Ishikawa (cell line): ENCODE measurements at regions not wholly inside any gene's neighbourhood (a gene's known extent, or its start where the extent isn't known, plus 50 kb on each side); places are given as distances from the start of the nearest gene placed in this dataset.

Experiments used
- CEBPB ChIP-seq: IDR thresholded peaks from 2 replicates; pipeline ENCODE4 v1.6.1; 2012
- CREB1 ChIP-seq: IDR thresholded peaks from 2 replicates; pipeline ENCODE4 v1.6.1; 2012; ENCODE audit warnings: low read depth
- EP300 ChIP-seq: IDR thresholded peaks from 2 replicates; pipeline ENCODE4 v1.6.1; 2012; ENCODE audit warnings: borderline replicate concordance
- FOXM1 ChIP-seq: IDR thresholded peaks from 2 replicates; pipeline ENCODE4 v1.6.1; 2012; ENCODE audit warnings: low read depth, borderline replicate concordance
- MAX ChIP-seq: IDR thresholded peaks from 2 replicates; pipeline ENCODE4 v1.6.1; 2012
- RAD21 ChIP-seq: IDR thresholded peaks from 2 replicates; pipeline ENCODE4 v1.6.1; 2012; ENCODE audit warnings: low read depth
- REST ChIP-seq: IDR thresholded peaks from 2 replicates; pipeline ENCODE4 v1.6.1; 2012; ENCODE audit warnings: low read depth, mild to moderate bottlenecking
- TAF1 ChIP-seq: IDR thresholded peaks from 2 replicates; pipeline ENCODE4 v1.6.1; 2012; ENCODE audit warnings: low read depth, mild to moderate bottlenecking
- TCF12 ChIP-seq: IDR thresholded peaks from 2 replicates; pipeline ENCODE4 v1.6.1; 2012; ENCODE audit warnings: low read depth
- USF1 ChIP-seq: IDR thresholded peaks from 2 replicates; pipeline ENCODE4 v1.6.1; 2012
- YY1 ChIP-seq: IDR thresholded peaks from 2 replicates; pipeline ENCODE4 v1.6.1; 2012; ENCODE audit warnings: low read depth

GRCh38 chr12:87599459-87599858 is 429.7 kb downstream of the C12orf50 start:
- TF ChIP-seq FOXM1 (no peak), MAX (no peak), USF1 (no peak), RAD21 (no peak), CEBPB (no peak), YY1 (no peak), CREB1 (no peak), TCF12 (no peak), EP300 (no peak), REST (no peak), TAF1 (no peak)
